Retinal pigment epithelial cell (primary cell): ENCODE measurements at regions not wholly inside any gene's neighbourhood (a gene's known extent, or its start where the extent isn't known, plus 50 kb on each side); places are given as distances from the start of the nearest gene placed in this dataset.

Experiments
- DNase-seq: peaks from one replicate; pipeline ENCODE4 v3.0.0-alpha.2; 2010; ENCODE audit warnings: low read depth
- H3K4me3 ChIP-seq: 2 replicates; pipeline ENCODE4 v1.5.1; 2011; ENCODE audit warnings: mild to moderate bottlenecking, low read length, control low read depth, moderate library complexity
- TF ChIP-seq, protein P1 (sequence below): conservative IDR thresholded peaks from 2 replicates; pipeline ENCODE4 v1.5.1; 2011; ENCODE audit warnings: low read depth, low read length, control low read depth, inconsistent platforms

DNA sequence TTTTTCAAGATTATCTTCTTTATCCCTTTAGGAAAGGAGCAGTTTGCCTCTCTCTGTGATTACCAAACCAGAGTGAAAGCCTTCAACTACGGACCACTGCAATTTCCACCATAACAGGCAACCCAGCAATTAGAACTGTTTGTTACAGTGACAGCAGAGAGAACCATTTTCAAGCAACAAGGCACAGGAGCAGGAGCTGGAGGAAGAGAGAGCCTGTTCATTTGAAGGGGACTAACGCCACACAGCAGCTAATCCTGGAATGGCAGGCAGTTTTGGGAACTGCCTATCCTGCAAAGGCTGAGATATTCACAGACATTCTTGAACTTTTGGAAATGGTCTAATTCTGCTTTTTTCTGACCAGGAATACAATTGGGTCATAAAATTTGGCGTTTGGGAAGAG lies 1541.9 kb upstream of the PIK3C3 start:
- DNase-seq: no peak

DNA sequence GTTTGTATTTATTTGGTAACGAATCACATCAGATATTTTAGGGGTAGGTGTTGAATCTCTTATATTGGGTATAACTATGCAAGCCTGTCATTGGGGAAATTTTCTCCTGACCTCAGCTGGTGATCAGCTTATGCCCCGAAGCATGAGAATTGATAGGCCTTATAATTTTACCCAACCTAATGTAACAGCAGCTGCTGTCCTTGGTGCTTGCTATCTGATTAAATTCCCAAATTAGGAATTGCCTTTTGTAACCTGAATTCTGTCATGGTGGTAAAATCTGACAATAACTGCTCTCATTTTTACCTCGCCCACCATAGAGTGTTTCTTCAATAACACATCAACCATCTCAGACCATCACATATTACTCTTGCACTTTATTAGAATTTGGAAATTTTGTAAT lies 1542.6 kb upstream of the PIK3C3 start:
- no peak overlapping the region for H3K4me3 ChIP-seq
- TF ChIP-seq, protein P1, sequence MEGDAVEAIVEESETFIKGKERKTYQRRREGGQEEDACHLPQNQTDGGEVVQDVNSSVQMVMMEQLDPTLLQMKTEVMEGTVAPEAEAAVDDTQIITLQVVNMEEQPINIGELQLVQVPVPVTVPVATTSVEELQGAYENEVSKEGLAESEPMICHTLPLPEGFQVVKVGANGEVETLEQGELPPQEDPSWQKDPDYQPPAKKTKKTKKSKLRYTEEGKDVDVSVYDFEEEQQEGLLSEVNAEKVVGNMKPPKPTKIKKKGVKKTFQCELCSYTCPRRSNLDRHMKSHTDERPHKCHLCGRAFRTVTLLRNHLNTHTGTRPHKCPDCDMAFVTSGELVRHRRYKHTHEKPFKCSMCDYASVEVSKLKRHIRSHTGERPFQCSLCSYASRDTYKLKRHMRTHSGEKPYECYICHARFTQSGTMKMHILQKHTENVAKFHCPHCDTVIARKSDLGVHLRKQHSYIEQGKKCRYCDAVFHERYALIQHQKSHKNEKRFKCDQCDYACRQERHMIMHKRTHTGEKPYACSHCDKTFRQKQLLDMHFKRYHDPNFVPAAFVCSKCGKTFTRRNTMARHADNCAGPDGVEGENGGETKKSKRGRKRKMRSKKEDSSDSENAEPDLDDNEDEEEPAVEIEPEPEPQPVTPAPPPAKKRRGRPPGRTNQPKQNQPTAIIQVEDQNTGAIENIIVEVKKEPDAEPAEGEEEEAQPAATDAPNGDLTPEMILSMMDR: no peak
- DNase-seq: no peak

More for the DNA sequence above, 1541.9 kb upstream of the PIK3C3 start:
- no peak overlapping the region for H3K4me3 ChIP-seq
- TF ChIP-seq, protein P1: peak; percentile 67

DNA sequence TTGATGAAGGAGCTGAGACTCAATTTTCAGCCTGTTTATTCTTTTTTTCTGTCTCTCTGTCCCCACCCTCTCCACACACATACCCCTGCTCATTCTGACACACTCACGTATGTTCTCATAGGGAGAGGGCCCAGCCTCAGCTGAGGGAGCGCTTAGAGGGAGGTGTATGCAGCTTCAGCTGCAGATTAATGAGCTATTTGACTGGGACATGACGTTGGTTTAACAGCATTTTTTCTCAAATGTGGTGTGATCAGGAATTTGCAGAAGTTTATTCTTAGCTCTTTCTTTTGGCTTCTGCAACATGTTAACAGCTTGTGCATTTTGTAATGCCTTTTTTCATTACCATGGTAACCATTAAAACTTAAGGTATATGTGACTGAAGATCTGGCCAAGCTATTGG lies 1547.1 kb upstream of the PIK3C3 start:
- no peak overlapping the region for H3K4me3 ChIP-seq
- TF ChIP-seq, protein P1: no peak
- DNase-seq: peak; percentile 76

DNA sequence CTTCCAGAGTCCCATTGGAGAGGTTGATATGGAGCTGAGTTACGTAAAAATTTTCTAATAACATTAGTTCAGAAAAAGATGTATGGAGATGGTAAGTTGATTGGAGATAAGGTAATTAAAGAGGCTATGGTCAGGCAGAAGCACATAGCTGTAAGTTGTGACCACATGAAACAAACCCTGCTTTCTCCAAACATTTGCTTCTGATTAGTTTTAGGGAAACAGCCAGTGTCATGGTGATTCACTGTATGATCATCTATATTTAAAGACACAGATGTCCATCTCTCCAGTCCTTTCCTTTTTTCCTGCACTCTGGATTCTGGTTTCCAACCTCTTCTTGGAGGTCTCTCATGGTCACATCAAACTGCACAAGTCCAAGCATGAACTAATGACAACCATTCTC lies 1550.8 kb upstream of the PIK3C3 start:
- no peak for DNase-seq
- TF ChIP-seq, protein P1: no peak
- no peak overlapping the region for H3K4me3 ChIP-seq

DNA sequence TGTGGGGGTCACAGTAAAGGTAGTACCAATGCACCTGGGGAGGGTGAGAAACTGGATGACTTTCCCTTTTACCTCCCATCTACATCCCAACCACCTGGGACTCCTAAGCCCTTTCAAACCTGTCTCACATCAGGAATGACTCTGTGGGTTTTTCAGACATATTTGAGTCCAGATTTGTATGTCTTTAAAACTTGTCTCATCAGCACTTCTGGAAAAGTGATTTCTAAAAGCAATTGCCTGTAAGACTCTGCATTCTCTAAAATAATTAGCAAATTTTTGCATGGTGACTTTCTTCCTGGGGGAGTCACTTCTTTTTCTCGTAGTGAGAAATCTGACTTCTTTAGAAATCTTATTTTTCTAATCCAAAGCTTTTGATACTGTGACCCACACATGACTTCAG lies 1553.0 kb upstream of the PIK3C3 start:
- TF ChIP-seq, protein P1: no peak
- DNase-seq: no peak
- no peak overlapping the region for H3K4me3 ChIP-seq

DNA sequence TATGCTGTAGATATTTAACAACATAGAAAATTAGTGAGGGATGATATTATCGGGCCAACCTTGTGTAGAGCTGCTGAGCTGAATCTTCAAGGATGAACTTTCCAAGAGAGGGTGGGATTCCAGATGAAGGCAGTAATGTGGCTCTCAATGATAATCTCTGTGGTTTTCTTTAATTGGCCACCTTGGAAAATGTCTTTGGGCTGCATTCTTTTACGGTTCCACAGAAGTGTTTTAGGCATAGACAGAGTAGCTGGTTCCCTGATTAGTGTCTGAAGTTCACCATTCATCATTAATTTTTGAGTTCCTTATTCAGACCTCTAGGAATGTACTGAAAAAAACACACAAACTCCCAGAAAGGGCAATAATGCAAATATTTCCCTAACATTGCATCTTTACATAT lies 1566.9 kb upstream of the PIK3C3 start:
- H3K4me3 ChIP-seq: no peak overlapping the region
- TF ChIP-seq, protein P1: no peak
- DNase-seq: no peak

DNA sequence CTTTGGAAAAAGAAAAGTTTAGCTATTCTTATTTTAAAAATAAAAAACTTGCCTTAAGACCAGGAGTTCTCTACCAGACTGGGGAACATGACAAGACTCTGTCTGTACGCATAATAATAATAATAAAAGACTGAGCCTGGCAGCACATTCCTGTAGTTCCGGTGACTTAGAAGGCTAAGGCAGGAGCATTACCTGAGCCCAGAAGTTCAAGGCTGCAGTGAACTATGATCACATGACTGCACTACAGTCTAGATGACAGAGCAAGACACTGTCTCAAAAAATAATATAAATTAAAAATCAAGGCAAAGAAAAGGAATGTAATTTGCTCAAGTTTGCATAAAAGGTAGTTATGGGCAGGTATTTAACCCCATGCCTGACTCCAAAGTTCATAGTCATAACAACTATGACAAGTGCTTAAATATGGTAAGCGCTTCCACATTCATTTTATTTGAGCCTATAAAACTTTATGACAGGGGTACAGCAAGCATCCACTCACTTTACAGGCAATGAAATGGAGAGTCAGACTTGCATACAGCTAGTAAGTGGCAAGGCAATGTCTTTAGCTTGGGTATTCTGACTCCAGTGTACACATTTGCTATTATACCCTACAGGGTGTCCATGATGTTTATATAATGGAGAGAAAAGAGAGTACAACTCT lies 1567.8 kb upstream of the PIK3C3 start:
- TF ChIP-seq, protein P1: no peak
- no peak overlapping the region for H3K4me3 ChIP-seq

More for the DNA sequence above, 1567.8 kb upstream of the PIK3C3 start:
- no peak for DNase-seq
